AG09319 (cell line): ENCODE measurements at regions not wholly inside any gene's neighbourhood (a gene's known extent, or its start where the extent isn't known, plus 50 kb on each side); places are given as distances from the start of the nearest gene placed in this dataset.

Experiments used
- DNase-seq: peaks from one replicate; pipeline ENCODE4 v3.0.0-alpha.2; 2010; ENCODE audit warnings: low read depth; ENCODE audit errors: extremely low read depth
- TF ChIP-seq, protein P1 (sequence below): IDR thresholded peaks from 2 replicates; pipeline ENCODE4 v1.5.1; 2011; ENCODE audit warnings: low read depth, mild to moderate bottlenecking, inconsistent platforms, low read length, moderate library complexity

DNA sequence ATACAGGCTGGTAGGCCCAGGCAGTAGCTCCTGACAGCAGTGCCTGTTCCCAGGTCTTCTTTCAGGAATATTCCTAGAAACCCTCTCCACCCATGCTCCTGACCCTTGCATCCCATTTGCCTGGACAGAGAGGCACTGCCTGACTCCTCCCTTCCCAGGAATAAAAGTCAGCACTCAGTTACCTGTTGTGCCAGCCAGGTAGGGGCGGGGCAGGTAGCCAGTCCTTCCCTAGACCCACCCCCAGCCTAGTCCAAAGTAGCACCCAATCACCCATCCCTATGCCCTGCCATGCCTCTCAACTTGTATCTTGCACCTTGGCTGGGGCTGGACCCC, 129.9 kb downstream of the MRPL14 start:
- DNase-seq: no peak
- TF ChIP-seq, protein P1, sequence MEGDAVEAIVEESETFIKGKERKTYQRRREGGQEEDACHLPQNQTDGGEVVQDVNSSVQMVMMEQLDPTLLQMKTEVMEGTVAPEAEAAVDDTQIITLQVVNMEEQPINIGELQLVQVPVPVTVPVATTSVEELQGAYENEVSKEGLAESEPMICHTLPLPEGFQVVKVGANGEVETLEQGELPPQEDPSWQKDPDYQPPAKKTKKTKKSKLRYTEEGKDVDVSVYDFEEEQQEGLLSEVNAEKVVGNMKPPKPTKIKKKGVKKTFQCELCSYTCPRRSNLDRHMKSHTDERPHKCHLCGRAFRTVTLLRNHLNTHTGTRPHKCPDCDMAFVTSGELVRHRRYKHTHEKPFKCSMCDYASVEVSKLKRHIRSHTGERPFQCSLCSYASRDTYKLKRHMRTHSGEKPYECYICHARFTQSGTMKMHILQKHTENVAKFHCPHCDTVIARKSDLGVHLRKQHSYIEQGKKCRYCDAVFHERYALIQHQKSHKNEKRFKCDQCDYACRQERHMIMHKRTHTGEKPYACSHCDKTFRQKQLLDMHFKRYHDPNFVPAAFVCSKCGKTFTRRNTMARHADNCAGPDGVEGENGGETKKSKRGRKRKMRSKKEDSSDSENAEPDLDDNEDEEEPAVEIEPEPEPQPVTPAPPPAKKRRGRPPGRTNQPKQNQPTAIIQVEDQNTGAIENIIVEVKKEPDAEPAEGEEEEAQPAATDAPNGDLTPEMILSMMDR: no peak

DNA sequence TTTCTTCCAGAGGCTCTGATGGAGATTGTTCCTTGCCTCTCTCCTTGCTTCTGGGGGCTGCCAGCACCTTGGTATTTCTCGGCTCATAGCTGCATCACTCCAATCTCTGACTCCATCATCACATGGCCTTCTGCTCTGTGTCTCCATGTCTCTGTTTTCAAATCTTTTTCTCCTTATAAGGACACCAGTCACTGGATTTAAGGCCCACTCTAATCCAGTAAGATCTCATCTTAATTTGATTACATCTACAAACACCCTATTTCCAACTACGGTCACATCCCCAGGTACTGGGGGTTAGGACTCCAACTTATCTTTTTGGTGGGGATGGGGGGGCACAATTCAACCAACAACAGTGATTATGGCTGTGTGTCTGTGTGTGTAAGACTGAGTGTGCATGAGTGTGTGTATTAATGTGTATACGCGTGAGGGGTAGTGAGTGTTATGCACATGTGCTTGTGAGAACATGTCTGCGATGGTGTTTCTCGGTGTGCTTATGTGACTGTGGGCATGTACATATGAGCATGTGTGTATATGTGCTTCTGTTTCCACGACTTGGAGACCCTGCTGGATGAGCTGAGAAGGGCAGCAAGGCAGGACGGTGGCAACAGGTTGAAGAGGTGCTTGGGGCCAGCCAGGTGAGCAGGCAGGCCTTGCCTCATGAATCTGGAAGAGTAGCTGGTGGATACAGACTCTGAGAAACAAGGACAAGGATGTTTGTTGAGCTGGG, 130.5 kb downstream of the MRPL14 start:
- TF ChIP-seq, protein P1: no peak
- DNase-seq: no peak

DNA sequence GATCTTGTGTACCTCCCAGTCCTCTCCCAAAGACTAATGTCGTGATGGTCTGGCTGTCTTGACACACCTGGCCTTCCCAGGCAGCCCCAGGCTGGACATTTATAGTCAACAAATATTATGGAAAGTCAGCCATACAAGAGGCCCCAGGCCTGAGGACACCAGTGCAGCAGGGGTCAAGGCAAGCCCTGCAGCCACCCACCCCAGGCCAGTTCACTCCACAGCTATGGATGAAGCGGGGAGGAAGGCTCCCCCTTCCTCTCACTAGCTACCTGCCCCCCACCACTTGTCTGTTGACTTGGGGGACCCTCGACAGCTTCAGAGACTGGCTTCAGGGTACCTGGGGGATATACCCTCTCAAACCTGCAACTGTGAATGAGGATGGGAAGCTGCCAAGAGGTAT, 132.1 kb downstream of the MRPL14 start:
- TF ChIP-seq, protein P1: no peak

DNA sequence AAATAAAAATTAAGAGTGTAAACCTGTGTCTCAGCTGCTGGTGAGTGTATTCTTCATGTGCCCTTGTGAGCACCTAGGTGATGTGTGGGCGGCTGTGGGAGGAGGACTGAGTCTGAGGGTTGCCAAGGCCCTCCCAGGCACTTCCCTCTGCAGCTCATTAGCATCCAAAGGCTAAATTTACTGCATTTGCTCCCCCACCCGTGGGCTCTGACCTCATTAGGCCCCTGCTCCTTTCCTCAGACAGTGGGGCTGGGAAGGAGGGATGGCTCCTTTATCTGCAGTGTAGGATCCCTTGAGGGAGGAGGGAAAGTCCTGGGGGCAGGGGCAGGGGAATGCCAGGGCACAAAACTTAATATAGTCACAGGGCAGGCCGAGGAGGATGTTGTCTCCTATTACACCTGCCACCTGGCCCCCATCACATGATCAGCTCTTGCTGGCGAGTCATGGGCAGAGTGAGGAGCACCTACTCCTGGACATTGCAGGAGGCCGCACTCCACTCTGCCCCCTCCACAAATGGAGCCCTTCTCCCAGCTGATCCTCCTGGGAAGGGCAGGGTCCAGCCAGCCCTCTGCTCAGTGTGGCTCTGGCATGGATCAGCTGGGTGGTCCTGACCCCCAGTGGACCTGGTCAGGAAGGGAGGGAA, 133.2 kb downstream of the MRPL14 start:
- TF ChIP-seq, protein P1: no peak
- no peak for DNase-seq

More for the DNA sequence above, 132.1 kb downstream of the MRPL14 start:
- no peak for DNase-seq

DNA sequence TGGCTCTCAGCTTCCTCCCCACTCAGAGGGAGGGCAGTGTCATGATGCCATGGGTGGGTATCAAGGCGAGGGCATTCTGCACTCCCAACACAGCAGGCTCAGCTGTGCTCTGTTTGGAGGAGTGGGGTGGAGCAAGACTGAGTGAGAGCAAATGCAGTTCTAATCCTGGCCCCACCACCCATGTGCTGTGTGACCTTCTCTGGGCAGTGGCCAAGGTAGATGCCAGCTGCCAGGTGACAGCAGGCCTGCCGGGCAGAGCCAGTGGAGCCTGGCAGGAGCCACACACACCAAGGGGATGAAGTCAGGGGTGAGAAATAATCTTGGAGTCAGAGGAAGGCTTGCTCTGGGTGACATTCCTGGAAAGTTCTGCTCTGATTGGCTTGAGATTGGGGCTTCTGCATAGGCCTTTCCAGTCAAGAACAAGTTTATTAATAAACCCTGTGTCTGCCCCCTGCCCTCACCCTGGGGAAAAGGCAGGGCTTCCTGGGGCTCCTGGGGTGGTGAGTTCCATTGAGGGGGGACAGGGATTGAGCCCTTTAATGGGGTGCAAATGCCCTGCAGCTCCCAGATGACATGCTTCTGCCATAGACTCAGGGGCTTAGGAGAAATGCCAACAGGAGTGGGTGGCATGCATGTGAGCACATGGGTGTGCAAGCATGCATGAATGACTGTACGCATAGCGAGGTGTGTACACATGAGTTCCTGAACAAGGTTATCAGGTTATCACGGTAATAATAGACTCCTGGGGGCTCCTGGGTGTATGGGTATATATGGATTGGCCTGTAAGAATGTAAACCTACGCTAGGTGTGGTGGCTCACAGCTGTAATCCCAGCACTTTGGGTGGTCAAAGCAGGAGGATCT, 134.2 kb downstream of the MRPL14 start:
- TF ChIP-seq, protein P1: no peak
- DNase-seq: no peak

DNA sequence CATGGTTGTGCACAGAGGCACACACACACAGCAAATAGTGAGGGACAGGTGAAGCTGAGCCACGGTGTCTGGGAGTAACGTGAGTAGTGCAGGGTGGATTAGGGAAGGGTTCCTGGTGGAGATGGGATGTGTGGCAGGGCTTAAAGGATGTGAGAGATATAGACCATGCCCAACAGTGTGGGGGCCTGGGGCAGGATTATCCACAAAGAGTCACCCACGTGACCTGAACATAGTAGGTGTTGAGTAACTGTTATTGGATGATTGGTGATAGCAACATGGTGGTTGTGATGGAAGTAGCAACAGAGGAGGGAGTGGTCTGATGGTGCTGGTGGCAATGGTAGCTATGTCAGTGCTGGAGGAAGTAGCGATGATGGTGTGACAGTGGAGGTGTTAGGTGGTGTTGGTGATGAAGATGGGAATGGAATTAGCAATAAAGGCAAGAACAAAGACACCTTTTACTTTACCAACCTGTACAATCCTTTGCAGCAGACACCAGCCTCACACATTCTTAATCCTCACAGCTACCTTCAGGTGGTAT, 135.1 kb downstream of the MRPL14 start:
- no peak for DNase-seq
- TF ChIP-seq, protein P1: no peak
